HEK293T (cell line): ENCODE measurements at regions not wholly inside any gene's neighbourhood (a gene's known extent, or its start where the extent isn't known, plus 50 kb on each side); places are given as distances from the start of the nearest gene placed in this dataset.

Experiments
- ELF4 ChIP-seq: fragments of 450-650 bp; IDR thresholded peaks from 2 replicates; pipeline ENCODE4 v1.6.1; 2017; ENCODE audit warnings: antibody characterized with exemption
- FOXA1 ChIP-seq: fragments of 450-650 bp; IDR thresholded peaks from 2 replicates; pipeline ENCODE4 v1.6.1; 2016; ENCODE audit warnings: mild to moderate bottlenecking
- FOXK2 ChIP-seq: fragments of 450-650 bp; IDR thresholded peaks from 2 replicates; pipeline ENCODE4 v1.6.1; 2016; ENCODE audit warnings: mild to moderate bottlenecking
- FOXM1 ChIP-seq: fragments of 450-650 bp; IDR thresholded peaks from 2 replicates; pipeline ENCODE4 v1.6.1; 2017; ENCODE audit warnings: mild to moderate bottlenecking, borderline replicate concordance
- HDGF ChIP-seq: fragments of 450-650 bp; IDR thresholded peaks from 2 replicates; pipeline ENCODE4 v1.6.1; 2017; ENCODE audit warnings: antibody characterized with exemption, borderline replicate concordance
- LEF1 ChIP-seq: fragments of 450-650 bp; IDR thresholded peaks from 2 replicates; pipeline ENCODE4 v1.6.1; 2017; ENCODE audit warnings: mild to moderate bottlenecking, borderline replicate concordance
- NFRKB ChIP-seq: fragments of 450-650 bp; IDR thresholded peaks from 2 replicates; pipeline ENCODE4 v1.6.1; 2016; ENCODE audit warnings: mild to moderate bottlenecking, moderate library complexity
- PKNOX1 ChIP-seq: fragments of 450-650 bp; IDR thresholded peaks from 2 replicates; pipeline ENCODE4 v1.6.1; 2016
- SP1 ChIP-seq: fragments of 450-650 bp; IDR thresholded peaks from 2 replicates; pipeline ENCODE4 v1.6.1; 2017
- SUZ12 ChIP-seq: fragments of 450-650 bp; IDR thresholded peaks from 2 replicates; pipeline ENCODE4 v1.6.1; 2016; ENCODE audit warnings: mild to moderate bottlenecking
- ZNF384 ChIP-seq: fragments of 450-650 bp; IDR thresholded peaks from 2 replicates; pipeline ENCODE4 v1.6.1; 2016

GRCh38 chr2:189304360-189304759, 124.8 kb upstream of the COL5A2 start:
- TF ChIP-seq PKNOX1 (no peak), FOXM1 (no peak), FOXK2 (no peak), ZNF384 (no peak), SP1 (no peak), SUZ12 (no peak), NFRKB (no peak), ELF4 (no peak), LEF1 (no peak), FOXA1 (no peak), HDGF (no peak)
